HEK293 (cell line): ENCODE measurements at regions not wholly inside any gene's neighbourhood (a gene's known extent, or its start where the extent isn't known, plus 50 kb on each side); places are given as distances from the start of the nearest gene placed in this dataset.

Source experiments
- CTCF ChIA-PET: fragments of 350-600 bp; formaldehyde crosslinking; extraction: SDS; loops from one replicate; lab custom pipeline; 2021; ENCODE audit warnings: antibody characterized with exemption; lab: Yijun Ruan, JAX
- POLR2A ChIA-PET: fragments of 300-600 bp; formaldehyde crosslinking; extraction: SDS; loops from one replicate; lab custom pipeline; 2020; ENCODE audit warnings: antibody characterized with exemption, inconsistent platforms; lab: Yijun Ruan, JAX
- H3K27ac ChIP-seq: fragments of 200-500 bp; sonication (Bioruptor generic); 2 replicates; pipeline ENCODE4 v1.5.1; 2014; ENCODE audit warnings: low read depth, low read length, control low read depth, inconsistent platforms; ENCODE audit errors: extremely low read depth
- H3K36me3 ChIP-seq, 2 experiments: fragments of 200-500 bp in 1 of 2; sonication (Bioruptor generic) in 1 of 2; 1 replicate in 1 of 2; 2 replicates in 1 of 2; pipeline ENCODE4 v1.5.1; 2014 to 2017; ENCODE audit warnings: inconsistent platforms in 2 of 2, low read length in 2 of 2; ENCODE audit not compliant: control insufficient read depth in 2 of 2, insufficient read depth in 1 of 2
- H3K4me1 ChIP-seq: fragments of 200-500 bp; sonication (Bioruptor generic); 2 replicates; pipeline ENCODE4 v1.5.1; 2014; ENCODE audit warnings: mild to moderate bottlenecking, low read length, inconsistent platforms; ENCODE audit not compliant: control insufficient read depth, insufficient read depth
- H3K4me3 ChIP-seq: 2 replicates; pipeline ENCODE4 v1.5.1; 2011; ENCODE audit warnings: low read depth, mild to moderate bottlenecking, control low read depth, low read length, moderate library complexity
- H3K9me3 ChIP-seq: fragments of 200-500 bp; sonication (Bioruptor generic); 2 replicates; pipeline ENCODE4 v1.5.1; 2014; ENCODE audit warnings: low read depth, low read length, inconsistent platforms; ENCODE audit not compliant: control insufficient read depth, insufficient read depth
- ATF2 ChIP-seq: fragments of 450-650 bp; formaldehyde crosslinking; IDR thresholded peaks from 2 replicates; pipeline ENCODE4 v1.5.1; 2016; ENCODE audit warnings: missing biosample characterization, missing genetic modification characterization, low read depth
- EGR2 ChIP-seq: fragments of 450-650 bp; formaldehyde crosslinking; IDR thresholded peaks from 2 replicates; pipeline ENCODE4 v1.5.1; 2016; ENCODE audit warnings: low read depth, missing biosample characterization, missing genetic modification characterization
- HOXD13 ChIP-seq: sonication (generic); formaldehyde crosslinking; IDR thresholded peaks from 2 replicates; pipeline ENCODE4 v1.8.0; 2022; ENCODE audit warnings: missing genetic modification reagents, borderline replicate concordance
- OSR2 ChIP-seq: fragments of 450-650 bp; formaldehyde crosslinking; IDR thresholded peaks from 2 replicates; pipeline ENCODE4 v1.5.1; 2016; ENCODE audit warnings: missing biosample characterization, missing genetic modification characterization
- SP3 ChIP-seq: fragments of 450-650 bp; formaldehyde crosslinking; IDR thresholded peaks from 2 replicates; pipeline ENCODE4 v1.5.1; 2016; ENCODE audit warnings: missing biosample characterization, missing genetic modification characterization
- TCF7L2 ChIP-seq: IDR thresholded peaks from 2 replicates; pipeline ENCODE4 v1.6.1; 2011; ENCODE audit warnings: low read depth, mild to moderate bottlenecking, inconsistent platforms, low read length, moderate library complexity, borderline replicate concordance
- ZBTB10 ChIP-seq: fragments of 450-650 bp; formaldehyde crosslinking; IDR thresholded peaks from 2 replicates; pipeline ENCODE4 v1.5.1; 2016; ENCODE audit warnings: missing biosample characterization, missing genetic modification characterization
- ZIC2 ChIP-seq: fragments of 450-650 bp; formaldehyde crosslinking; IDR thresholded peaks from 2 replicates; pipeline ENCODE4 v1.5.1; 2016; ENCODE audit warnings: missing biosample characterization, missing genetic modification characterization
- ZNF148 ChIP-seq: fragments of 450-650 bp; formaldehyde crosslinking; IDR thresholded peaks from 2 replicates; pipeline ENCODE4 v1.5.0; 2017; ENCODE audit warnings: missing biosample characterization, missing genetic modification characterization, borderline replicate concordance
- ZNF157 ChIP-seq: fragments of 450-650 bp; formaldehyde crosslinking; IDR thresholded peaks from 2 replicates; pipeline ENCODE4 v1.5.1; 2016; ENCODE audit warnings: missing biosample characterization, missing genetic modification characterization
- ZNF175 ChIP-seq: fragments of 450-650 bp; formaldehyde crosslinking; IDR thresholded peaks from 2 replicates; pipeline ENCODE4 v1.5.1; 2016; ENCODE audit warnings: missing biosample characterization, missing genetic modification characterization
- ZNF211 ChIP-seq: fragments of 450-650 bp; formaldehyde crosslinking; IDR thresholded peaks from 2 replicates; pipeline ENCODE4 v1.5.1; 2016; ENCODE audit warnings: low read depth, missing biosample characterization, missing genetic modification characterization
- ZNF23 ChIP-seq: fragments of 450-650 bp; formaldehyde crosslinking; IDR thresholded peaks from 2 replicates; pipeline ENCODE4 v1.5.1; 2016; ENCODE audit warnings: missing biosample characterization, missing genetic modification characterization, borderline replicate concordance
- ZNF391 ChIP-seq: fragments of 450-650 bp; formaldehyde crosslinking; IDR thresholded peaks from 2 replicates; pipeline ENCODE4 v1.5.1; 2016; ENCODE audit warnings: low read depth, missing biosample characterization, missing genetic modification characterization, borderline replicate concordance
- ZNF416 ChIP-seq: fragments of 450-650 bp; formaldehyde crosslinking; IDR thresholded peaks from 2 replicates; pipeline ENCODE4 v1.5.1; 2016; ENCODE audit warnings: missing biosample characterization, missing genetic modification characterization
- ZNF449 ChIP-seq: fragments of 450-650 bp; formaldehyde crosslinking; IDR thresholded peaks from 2 replicates; pipeline ENCODE4 v1.5.1; 2017; ENCODE audit warnings: missing biosample characterization, mild to moderate bottlenecking, missing genetic modification characterization, moderate library complexity
- ZNF529 ChIP-seq: fragments of 450-650 bp; formaldehyde crosslinking; IDR thresholded peaks from 2 replicates; pipeline ENCODE4 v1.5.1; 2017; ENCODE audit warnings: missing genetic modification characterization, missing biosample characterization; ENCODE audit not compliant: insufficient replicate concordance
- ZNF544 ChIP-seq: fragments of 450-650 bp; formaldehyde crosslinking; IDR thresholded peaks from 2 replicates; pipeline ENCODE4 v1.5.0; 2017; ENCODE audit warnings: missing biosample characterization, missing genetic modification characterization
- ZNF677 ChIP-seq: fragments of 450-650 bp; IDR thresholded peaks from 2 replicates; pipeline ENCODE4 v1.5.0; 2018; ENCODE audit warnings: missing biosample characterization, mild to moderate bottlenecking, missing genetic modification characterization, moderate library complexity
- ZNF701 ChIP-seq: fragments of 450-650 bp; formaldehyde crosslinking; IDR thresholded peaks from 2 replicates; pipeline ENCODE4 v1.5.1; 2016; ENCODE audit warnings: missing biosample characterization, missing genetic modification characterization
- ZSCAN16 ChIP-seq: fragments of 450-650 bp; formaldehyde crosslinking; IDR thresholded peaks from 2 replicates; pipeline ENCODE4 v1.5.1; 2016; ENCODE audit warnings: missing biosample characterization, missing genetic modification characterization
- ZSCAN23 ChIP-seq: fragments of 450-650 bp; formaldehyde crosslinking; IDR thresholded peaks from 2 replicates; pipeline ENCODE4 v1.5.1; 2016; ENCODE audit warnings: missing biosample characterization, missing genetic modification characterization
- TF ChIP-seq, protein P1 (sequence below): fragments of 450-650 bp; formaldehyde crosslinking; IDR thresholded peaks from 2 replicates; pipeline ENCODE4 v1.5.1; 2016; ENCODE audit warnings: missing biosample characterization, missing genetic modification characterization

- no peak for TF ChIP-seq ZNF701 (tag by site-specific recombination)
- no peak for TF ChIP-seq ZNF211
- no peak for TF ChIP-seq ZSCAN16 (tag by site-specific recombination)
- TF ChIP-seq ZSCAN23 (tag by site-specific recombination): no peak
- no peak for TF ChIP-seq OSR2 (tag by site-specific recombination)
- TF ChIP-seq ZNF175 (tag by site-specific recombination): no peak
Observed at GRCh38 chr6:90707246-90707645, 120.4 kb upstream of the MAP3K7 start (continued).

GRCh38 chr6:90703336-90703735, 116.5 kb upstream of the MAP3K7 start:
- CTCF ChIA-PET: no interaction called here
- TF ChIP-seq ZNF544 (tag by site-specific recombination): no peak
- TF ChIP-seq ZNF391 (tag by site-specific recombination): no peak
- no peak for TF ChIP-seq ZNF677 (tag by site-specific recombination)
- no peak for TF ChIP-seq ZNF449 (tag by site-specific recombination)
- no peak for TF ChIP-seq ZNF148 (tag by site-specific recombination)
- POLR2A ChIA-PET: no interaction called here

GRCh38 chr6:90701926-90702325, 115.1 kb upstream of the MAP3K7 start:
- TF ChIP-seq ZBTB10 (tag by site-specific recombination) (no peak), ZIC2 (no peak), ZNF23 (tag by site-specific recombination) (no peak), ZNF416 (no peak), TCF7L2 (no peak), ZNF529 (no peak), SP3 (tag by site-specific recombination) (no peak), ATF2 (tag by site-specific recombination) (no peak), ZNF157 (tag by site-specific recombination) (no peak), EGR2 (no peak), HOXD13 (no peak)
- TF ChIP-seq, protein P1, sequence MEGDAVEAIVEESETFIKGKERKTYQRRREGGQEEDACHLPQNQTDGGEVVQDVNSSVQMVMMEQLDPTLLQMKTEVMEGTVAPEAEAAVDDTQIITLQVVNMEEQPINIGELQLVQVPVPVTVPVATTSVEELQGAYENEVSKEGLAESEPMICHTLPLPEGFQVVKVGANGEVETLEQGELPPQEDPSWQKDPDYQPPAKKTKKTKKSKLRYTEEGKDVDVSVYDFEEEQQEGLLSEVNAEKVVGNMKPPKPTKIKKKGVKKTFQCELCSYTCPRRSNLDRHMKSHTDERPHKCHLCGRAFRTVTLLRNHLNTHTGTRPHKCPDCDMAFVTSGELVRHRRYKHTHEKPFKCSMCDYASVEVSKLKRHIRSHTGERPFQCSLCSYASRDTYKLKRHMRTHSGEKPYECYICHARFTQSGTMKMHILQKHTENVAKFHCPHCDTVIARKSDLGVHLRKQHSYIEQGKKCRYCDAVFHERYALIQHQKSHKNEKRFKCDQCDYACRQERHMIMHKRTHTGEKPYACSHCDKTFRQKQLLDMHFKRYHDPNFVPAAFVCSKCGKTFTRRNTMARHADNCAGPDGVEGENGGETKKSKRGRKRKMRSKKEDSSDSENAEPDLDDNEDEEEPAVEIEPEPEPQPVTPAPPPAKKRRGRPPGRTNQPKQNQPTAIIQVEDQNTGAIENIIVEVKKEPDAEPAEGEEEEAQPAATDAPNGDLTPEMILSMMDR (tag by site-specific recombination): no peak
- TF ChIP-seq, all 188 proteins: peak for 0
- H3K4me1 ChIP-seq: no peaks in the 10 kb centered on the region; the same call in 1 of the 2 replicates
- H3K27ac ChIP-seq: no peak overlapping the region
- H3K9me3 ChIP-seq: no peaks in the 10 kb centered on the region
- ChIA-PET CTCF (no interaction called here), POLR2A (no interaction called here)
- no peak overlapping the region for H3K4me3 ChIP-seq
- no peaks in the 10 kb centered on the region for H3K36me3 ChIP-seq

More at GRCh38 chr6:90703336-90703735, 116.5 kb upstream of the MAP3K7 start:
- Histone ChIP-seq H3K4me1 (peaks cover 3% of the 10 kb centered on the region), H3K36me3 (no peaks in the 10 kb centered on the region), H3K9me3 (no peaks in the 10 kb centered on the region), H3K27ac (no peak overlapping the region), H3K4me3 (no peak overlapping the region)
